HEK293 (cell line): ENCODE measurements at regions not wholly inside any gene's neighbourhood (a gene's known extent, or its start where the extent isn't known, plus 50 kb on each side); places are given as distances from the start of the nearest gene placed in this dataset.

Source experiments
- KLF16 ChIP-seq: fragments of 450-650 bp; formaldehyde crosslinking; IDR thresholded peaks from 2 replicates; pipeline ENCODE4 v1.5.1; 2017; ENCODE audit warnings: missing biosample characterization, missing genetic modification characterization
- PRDM4 ChIP-seq: fragments of 450-650 bp; formaldehyde crosslinking; IDR thresholded peaks from 2 replicates; pipeline ENCODE4 v1.5.1; 2017; ENCODE audit warnings: missing biosample characterization, missing genetic modification characterization
- REST ChIP-seq: fragments of 450-650 bp; formaldehyde crosslinking; IDR thresholded peaks from 2 replicates; pipeline ENCODE4 v1.5.1; 2016; ENCODE audit warnings: missing biosample characterization, missing genetic modification characterization
- ZBTB49 ChIP-seq: fragments of 450-650 bp; formaldehyde crosslinking; IDR thresholded peaks from 2 replicates; pipeline ENCODE4 v1.5.1; 2016; ENCODE audit warnings: missing biosample characterization, missing genetic modification characterization, low read depth
- ZNF121 ChIP-seq: fragments of 450-650 bp; formaldehyde crosslinking; IDR thresholded peaks from 2 replicates; pipeline ENCODE4 v1.5.1; 2016; ENCODE audit warnings: missing biosample characterization, missing genetic modification characterization
- ZNF202 ChIP-seq: fragments of 450-650 bp; formaldehyde crosslinking; IDR thresholded peaks from 2 replicates; pipeline ENCODE4 v1.5.1; 2016; ENCODE audit warnings: missing biosample characterization, missing genetic modification characterization, borderline replicate concordance
- ZNF350 ChIP-seq: fragments of 450-650 bp; formaldehyde crosslinking; IDR thresholded peaks from 2 replicates; pipeline ENCODE4 v1.5.0; 2017; ENCODE audit warnings: missing biosample characterization, mild to moderate bottlenecking, missing genetic modification characterization
- ZNF560 ChIP-seq: fragments of 450-650 bp; formaldehyde crosslinking; IDR thresholded peaks from 2 replicates; pipeline ENCODE4 v1.5.1; 2017; ENCODE audit warnings: missing biosample characterization, missing genetic modification characterization, borderline replicate concordance
- ZNF777 ChIP-seq: fragments of 450-650 bp; formaldehyde crosslinking; IDR thresholded peaks from 2 replicates; pipeline ENCODE4 v1.5.1; 2017; ENCODE audit warnings: missing biosample characterization, missing genetic modification characterization, borderline replicate concordance
- TF ChIP-seq, protein P1 (sequence below): fragments of 450-650 bp; formaldehyde crosslinking; IDR thresholded peaks from 2 replicates; pipeline ENCODE4 v1.5.1; 2016; ENCODE audit warnings: missing biosample characterization, missing genetic modification characterization
- TF ChIP-seq, protein P2 (sequence below): fragments of 450-650 bp; formaldehyde crosslinking; IDR thresholded peaks from 2 replicates; pipeline ENCODE4 v1.5.1; 2017; ENCODE audit warnings: missing biosample characterization, mild to moderate bottlenecking, missing genetic modification characterization, moderate library complexity
- TF ChIP-seq, protein P3 (sequence below): fragments of 450-650 bp; formaldehyde crosslinking; conservative IDR thresholded peaks from 2 replicates; pipeline ENCODE4 v1.5.1; 2016; ENCODE audit warnings: low read depth, missing biosample characterization, missing genetic modification characterization

DNA sequence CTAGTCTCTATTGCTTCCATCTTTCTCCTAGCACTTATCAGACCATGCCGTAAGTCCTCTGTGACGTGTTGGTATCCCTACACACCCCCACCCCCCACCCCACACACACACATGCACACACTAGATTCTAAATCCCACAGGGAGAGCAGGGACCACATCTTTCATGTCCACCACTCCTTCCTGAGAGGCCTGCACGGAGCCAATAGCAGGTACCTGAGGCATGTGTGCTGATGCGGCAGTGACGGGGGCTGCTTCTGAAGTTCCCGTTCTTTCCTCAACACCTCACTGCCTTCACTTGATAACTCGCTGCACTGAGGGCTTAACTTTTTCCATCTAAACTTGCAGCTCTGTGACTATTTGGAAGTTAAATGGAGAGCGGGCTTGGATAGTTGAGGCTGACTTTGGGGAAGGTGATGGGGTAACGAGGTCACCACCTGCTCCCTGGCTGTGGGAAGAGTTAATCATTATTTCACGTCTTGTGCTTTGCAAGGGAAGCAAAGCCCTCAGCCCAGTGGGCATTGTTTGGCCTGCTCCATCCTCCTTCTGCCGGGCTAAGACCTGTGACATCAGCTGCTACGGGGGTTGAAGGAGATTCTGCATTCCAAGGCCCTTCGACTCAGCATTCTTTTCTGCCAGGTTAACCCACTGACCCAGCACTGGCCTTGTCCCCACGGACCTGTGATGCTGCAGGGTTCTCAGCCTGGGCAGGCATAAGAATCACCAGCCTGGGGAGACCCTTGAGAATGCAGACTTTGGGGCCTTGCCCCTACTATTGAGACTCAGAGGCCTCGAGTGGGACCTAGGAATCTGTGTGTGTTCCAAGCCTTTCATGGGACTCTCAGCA, 187.8 kb downstream of the ANKRD60 start:
- no peak for TF ChIP-seq ZNF202 (tag by site-specific recombination)
- TF ChIP-seq, protein P1, sequence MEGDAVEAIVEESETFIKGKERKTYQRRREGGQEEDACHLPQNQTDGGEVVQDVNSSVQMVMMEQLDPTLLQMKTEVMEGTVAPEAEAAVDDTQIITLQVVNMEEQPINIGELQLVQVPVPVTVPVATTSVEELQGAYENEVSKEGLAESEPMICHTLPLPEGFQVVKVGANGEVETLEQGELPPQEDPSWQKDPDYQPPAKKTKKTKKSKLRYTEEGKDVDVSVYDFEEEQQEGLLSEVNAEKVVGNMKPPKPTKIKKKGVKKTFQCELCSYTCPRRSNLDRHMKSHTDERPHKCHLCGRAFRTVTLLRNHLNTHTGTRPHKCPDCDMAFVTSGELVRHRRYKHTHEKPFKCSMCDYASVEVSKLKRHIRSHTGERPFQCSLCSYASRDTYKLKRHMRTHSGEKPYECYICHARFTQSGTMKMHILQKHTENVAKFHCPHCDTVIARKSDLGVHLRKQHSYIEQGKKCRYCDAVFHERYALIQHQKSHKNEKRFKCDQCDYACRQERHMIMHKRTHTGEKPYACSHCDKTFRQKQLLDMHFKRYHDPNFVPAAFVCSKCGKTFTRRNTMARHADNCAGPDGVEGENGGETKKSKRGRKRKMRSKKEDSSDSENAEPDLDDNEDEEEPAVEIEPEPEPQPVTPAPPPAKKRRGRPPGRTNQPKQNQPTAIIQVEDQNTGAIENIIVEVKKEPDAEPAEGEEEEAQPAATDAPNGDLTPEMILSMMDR (tag by site-specific recombination) = no peak
- TF ChIP-seq ZNF121 (tag by site-specific recombination) = no peak
- TF ChIP-seq, protein P2, sequence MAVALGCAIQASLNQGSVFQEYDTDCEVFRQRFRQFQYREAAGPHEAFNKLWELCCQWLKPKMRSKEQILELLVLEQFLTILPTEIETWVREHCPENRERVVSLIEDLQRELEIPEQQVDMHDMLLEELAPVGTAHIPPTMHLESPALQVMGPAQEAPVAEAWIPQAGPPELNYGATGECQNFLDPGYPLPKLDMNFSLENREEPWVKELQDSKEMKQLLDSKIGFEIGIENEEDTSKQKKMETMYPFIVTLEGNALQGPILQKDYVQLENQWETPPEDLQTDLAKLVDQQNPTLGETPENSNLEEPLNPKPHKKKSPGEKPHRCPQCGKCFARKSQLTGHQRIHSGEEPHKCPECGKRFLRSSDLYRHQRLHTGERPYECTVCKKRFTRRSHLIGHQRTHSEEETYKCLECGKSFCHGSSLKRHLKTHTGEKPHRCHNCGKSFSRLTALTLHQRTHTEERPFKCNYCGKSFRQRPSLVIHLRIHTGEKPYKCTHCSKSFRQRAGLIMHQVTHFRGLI (tag by site-specific recombination) = no peak
- TF ChIP-seq ZNF777 (tag by site-specific recombination) = no peak
- TF ChIP-seq ZBTB49 (tag by site-specific recombination) = no peak
- TF ChIP-seq, protein P3, sequence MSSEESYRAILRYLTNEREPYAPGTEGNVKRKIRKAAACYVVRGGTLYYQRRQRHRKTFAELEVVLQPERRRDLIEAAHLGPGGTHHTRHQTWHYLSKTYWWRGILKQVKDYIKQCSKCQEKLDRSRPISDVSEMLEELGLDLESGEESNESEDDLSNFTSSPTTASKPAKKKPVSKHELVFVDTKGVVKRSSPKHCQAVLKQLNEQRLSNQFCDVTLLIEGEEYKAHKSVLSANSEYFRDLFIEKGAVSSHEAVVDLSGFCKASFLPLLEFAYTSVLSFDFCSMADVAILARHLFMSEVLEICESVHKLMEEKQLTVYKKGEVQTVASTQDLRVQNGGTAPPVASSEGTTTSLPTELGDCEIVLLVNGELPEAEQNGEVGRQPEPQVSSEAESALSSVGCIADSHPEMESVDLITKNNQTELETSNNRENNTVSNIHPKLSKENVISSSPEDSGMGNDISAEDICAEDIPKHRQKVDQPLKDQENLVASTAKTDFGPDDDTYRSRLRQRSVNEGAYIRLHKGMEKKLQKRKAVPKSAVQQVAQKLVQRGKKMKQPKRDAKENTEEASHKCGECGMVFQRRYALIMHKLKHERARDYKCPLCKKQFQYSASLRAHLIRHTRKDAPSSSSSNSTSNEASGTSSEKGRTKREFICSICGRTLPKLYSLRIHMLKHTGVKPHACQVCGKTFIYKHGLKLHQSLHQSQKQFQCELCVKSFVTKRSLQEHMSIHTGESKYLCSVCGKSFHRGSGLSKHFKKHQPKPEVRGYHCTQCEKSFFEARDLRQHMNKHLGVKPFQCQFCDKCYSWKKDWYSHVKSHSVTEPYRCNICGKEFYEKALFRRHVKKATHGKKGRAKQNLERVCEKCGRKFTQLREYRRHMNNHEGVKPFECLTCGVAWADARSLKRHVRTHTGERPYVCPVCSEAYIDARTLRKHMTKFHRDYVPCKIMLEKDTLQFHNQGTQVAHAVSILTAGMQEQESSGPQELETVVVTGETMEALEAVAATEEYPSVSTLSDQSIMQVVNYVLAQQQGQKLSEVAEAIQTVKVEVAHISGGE = no peak
- TF ChIP-seq ZNF350 (tag by site-specific recombination) = no peak
- no peak for TF ChIP-seq KLF16
- no peak for TF ChIP-seq ZNF560 (tag by site-specific recombination)
- TF ChIP-seq PRDM4 (tag by site-specific recombination) = no peak
- no peak for TF ChIP-seq REST (tag by site-specific recombination)
